GM12878 (cell line): ENCODE measurements at regions not wholly inside any gene's neighbourhood (a gene's known extent, or its start where the extent isn't known, plus 50 kb on each side); places are given as distances from the start of the nearest gene placed in this dataset.

Source experiments
- ATAC-seq: fragments of 200-7000 bp; cut with Tn5 transposase; 3 replicates; pipeline ENCODE4 v1.9.1; 2020; ENCODE audit warnings: mild to moderate bottlenecking, moderate library complexity
- BruUV-seq: library from RNA; stranded (reverse); fragments of 400-500 nt; replicated peaks from 2 replicates; lab custom pipeline; 2021; lab: Mats Ljungman, UMichigan
- CTCF ChIA-PET: fragments of 300-600 bp; sonication (Branson Sonifier 250); formaldehyde crosslinking; extraction: SDS; loops from one replicate; lab custom pipeline; 2021; ENCODE audit warnings: inconsistent platforms; lab: Yijun Ruan, JAX
- POLR2A ChIA-PET: fragments of 350-600 bp; formaldehyde crosslinking; extraction: SDS; loops from one replicate; lab custom pipeline; 2021; ENCODE audit warnings: inconsistent platforms; lab: Charles Lee
- RAD21 ChIA-PET: fragments of 300-600 bp; sonication (Branson Sonifier 250); formaldehyde crosslinking; loops from one replicate; lab custom pipeline; 2023; ENCODE audit warnings: antibody characterized with exemption; ENCODE audit not compliant: unreplicated experiment; lab: Charles Lee
- SMC1A ChIA-PET: fragments of 300-600 bp; sonication (Branson Sonifier 250); formaldehyde crosslinking; loops from one replicate; lab custom pipeline; 2023; ENCODE audit not compliant: unreplicated experiment, uncharacterized antibody; lab: Charles Lee
- DNase-seq: peaks from one replicate; pipeline ENCODE4 v3.0.0-alpha.2; 2011; ENCODE audit warnings: low read depth, low spot score
- FAIRE-seq: peaks from 3 replicates; lab custom pipeline; 2011; peaks lifted over from hg19 to GRCh38; lab: Jason Lieb, UNC
- H2AFZ ChIP-seq: 2 replicates; pipeline ENCODE4 v1.6.0; 2011; ENCODE audit warnings: low read depth, low read length, control low read depth; ENCODE audit not compliant: control insufficient read depth
- H3K27ac ChIP-seq: 2 replicates; pipeline ENCODE4 v1.5.1; 2011; ENCODE audit warnings: control low read depth; ENCODE audit not compliant: control insufficient read depth, insufficient read depth
- H3K27me3 ChIP-seq, 2 experiments: replicated peaks in 1 of 2; 2 replicates each; pipeline versions ENCODE4 v1.6.0 to v1.6.1; 2011; ENCODE audit warnings: low read length in 1 of 2; ENCODE audit not compliant: control insufficient read depth in 2 of 2, insufficient read depth in 2 of 2
- H3K36me3 ChIP-seq, 2 experiments: 2 replicates each; pipeline ENCODE4 v1.5.1; 2011; ENCODE audit warnings: low read length in 1 of 2; ENCODE audit not compliant: control insufficient read depth in 2 of 2, insufficient read depth in 2 of 2
- H3K4me1 ChIP-seq: 2 replicates; pipeline ENCODE4 v1.6.1; 2011; ENCODE audit warnings: mild to moderate bottlenecking, low read length, moderate library complexity, mixed read lengths; ENCODE audit not compliant: control insufficient read depth, insufficient read depth
- H3K4me2 ChIP-seq: 2 replicates; pipeline ENCODE4 v1.6.0; 2011; ENCODE audit warnings: control low read depth; ENCODE audit not compliant: control insufficient read depth, insufficient read depth
- H3K4me3 ChIP-seq: fragments of 200-600 bp; sonication (generic); 2 replicates; pipeline ENCODE4 v1.5.1; 2016
- H3K79me2 ChIP-seq: 2 replicates; pipeline ENCODE4 v1.6.0; 2011; ENCODE audit warnings: low read length; ENCODE audit not compliant: control insufficient read depth, insufficient read depth
- H3K9ac ChIP-seq: 2 replicates; pipeline ENCODE4 v1.8.0; 2011; ENCODE audit warnings: low read length, control low read depth, mixed read lengths; ENCODE audit not compliant: control insufficient read depth, insufficient read depth
- H3K9me3 ChIP-seq: replicated peaks from 3 replicates; pipeline ENCODE4 v1.5.1; 2011; ENCODE audit warnings: mild to moderate bottlenecking, low read length; ENCODE audit not compliant: control insufficient read depth, insufficient read depth
- H4K20me1 ChIP-seq: 2 replicates; pipeline ENCODE4 v1.6.0; 2011; ENCODE audit not compliant: control insufficient read depth, insufficient read depth
- CHD4 ChIP-seq: fragments of 200-600 bp; sonication (generic); IDR thresholded peaks from 2 replicates; pipeline ENCODE4 v1.6.1; 2016; ENCODE audit warnings: mild to moderate bottlenecking
- CTCF ChIP-seq, 3 experiments: IDR thresholded peaks in 2 of 3; conservative IDR thresholded peaks in 1 of 3; 2 replicates each; pipeline ENCODE4 v1.5.1; 2011; ENCODE audit warnings: low read depth in 3 of 3, low read length in 3 of 3, mild to moderate bottlenecking in 3 of 3, control low read depth in 2 of 3, moderate library complexity in 2 of 3, inconsistent platforms in 1 of 3, mixed read lengths in 1 of 3; ENCODE audit not compliant: control insufficient read depth in 2 of 3, insufficient read depth in 1 of 3; ENCODE audit errors: extremely low read depth in 1 of 3
- ZBED1 ChIP-seq: IDR thresholded peaks from 2 replicates; pipeline ENCODE4 v1.6.1; 2016; ENCODE audit warnings: borderline replicate concordance
- ZNF687 ChIP-seq: fragments of 450-650 bp; IDR thresholded peaks from 2 replicates; pipeline ENCODE4 v1.6.1; 2017; ENCODE audit warnings: mild to moderate bottlenecking, moderate library complexity
- WGBS: methylation state at CpG from one replicate; pipeline ENCODE4 v1.1.6; 2016; ENCODE audit warnings: low lambda C conversion rate; ENCODE audit not compliant: insufficient replicate concordance, insufficient coverage; ENCODE audit errors: missing lambda C conversion rate; 5-methylcytosine and 5-hydroxymethylcytosine counted together
- in situ Hi-C: fragments of 300-500 bp; cut with MboI; formaldehyde crosslinking; loops from 9 replicates; pipeline ENCODE4 v1.14.3; 2018; ENCODE audit warnings: mixed read lengths
- intact Hi-C: fragments of 100-400 bp; cut with micrococcal nuclease; formaldehyde crosslinking; loops from one replicate; pipeline ENCODE4 v1.14.2; 2022; ENCODE audit not compliant: unreplicated experiment

DNA sequence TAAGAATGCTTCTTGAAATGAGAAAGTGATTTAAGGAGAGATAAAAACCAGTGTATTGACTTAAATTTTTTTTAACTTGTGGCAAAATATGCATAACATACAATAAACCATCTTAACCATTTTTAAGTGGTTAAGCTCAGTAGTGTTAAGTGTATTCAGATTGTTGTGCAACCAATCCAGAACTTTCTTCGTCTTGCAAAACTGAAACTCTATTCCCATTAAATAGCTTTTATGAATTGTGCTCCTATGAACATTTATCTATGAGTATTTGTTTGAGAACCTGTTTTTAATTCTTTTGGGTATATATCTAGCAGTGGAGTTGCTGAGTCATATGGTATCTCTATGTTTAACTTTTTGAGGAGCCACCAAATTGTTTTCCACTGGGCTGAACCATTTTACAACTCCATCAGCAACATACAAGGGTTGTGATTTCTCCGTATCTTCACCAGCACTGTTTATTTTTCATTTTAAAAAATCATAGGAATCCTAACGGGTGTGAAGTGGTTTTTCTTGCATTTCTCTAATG, 76.6 kb upstream of the ACTBL2 start:
- in situ Hi-C loops (no loop called here), intact Hi-C loops (no loop called here)
- H3K9me3 ChIP-seq: no peaks in the 10 kb centered on the region; the same call in 2 of the 3 replicates
- no peaks in the 10 kb centered on the region for H3K79me2 ChIP-seq
- H3K27me3 ChIP-seq: no peaks in the 10 kb centered on the region
- RAD21 ChIA-PET: no interaction called here
- TF ChIP-seq CTCF (IDR thresholded peaks at IDR 0.05 in 2 of 3, conservative IDR thresholded peaks at IDR 0.05 in 1 of 3; ENCODE audit: control insufficient read depth in 2 of 3, extremely low read depth in 1 of 3, insufficient read depth in 1 of 3, low read depth in 3 of 3, low read length in 3 of 3) (no peak), CHD4 (no peak), ZNF687 (no peak), ZBED1 (no peak)
- no peak overlapping the region for H2AFZ ChIP-seq
- H3K9ac ChIP-seq: no peak overlapping the region
- H3K4me1 ChIP-seq: no peaks in the 10 kb centered on the region
- H4K20me1 ChIP-seq: no peaks in the 10 kb centered on the region
- POLR2A ChIA-PET: no interaction called here
- ATAC-seq: no peak
- no peak overlapping the region for H3K4me2 ChIP-seq
- no peak overlapping the region for H3K27ac ChIP-seq
- DNase-seq: no peak
- H3K4me3 ChIP-seq: no peak overlapping the region
- FAIRE-seq: no peak
- SMC1A ChIA-PET: no interaction called here
- BruUV-seq: no TSS peak
- CTCF ChIA-PET: interaction anchor here (0.7 kb wide), 1 partner anchor 532 kb away, joined by 3 read pairs; no protein-coding TSS in a partner anchor
- WGBS: 21% methylated on average over 3 of the region's 3 CpGs
- no peaks in the 10 kb centered on the region for H3K36me3 ChIP-seq
